GM12873 (cell line): ENCODE measurements at regions not wholly inside any gene's neighbourhood (a gene's known extent, or its start where the extent isn't known, plus 50 kb on each side); places are given as distances from the start of the nearest gene placed in this dataset.

Experiments
- TF ChIP-seq, protein P1 (sequence below): IDR thresholded peaks from 2 replicates; pipeline ENCODE4 v1.5.1; 2012; ENCODE audit warnings: low read depth, mild to moderate bottlenecking, moderate library complexity, low read length, control low read depth; ENCODE audit not compliant: insufficient read depth; ENCODE audit errors: missing control alignments

DNA sequence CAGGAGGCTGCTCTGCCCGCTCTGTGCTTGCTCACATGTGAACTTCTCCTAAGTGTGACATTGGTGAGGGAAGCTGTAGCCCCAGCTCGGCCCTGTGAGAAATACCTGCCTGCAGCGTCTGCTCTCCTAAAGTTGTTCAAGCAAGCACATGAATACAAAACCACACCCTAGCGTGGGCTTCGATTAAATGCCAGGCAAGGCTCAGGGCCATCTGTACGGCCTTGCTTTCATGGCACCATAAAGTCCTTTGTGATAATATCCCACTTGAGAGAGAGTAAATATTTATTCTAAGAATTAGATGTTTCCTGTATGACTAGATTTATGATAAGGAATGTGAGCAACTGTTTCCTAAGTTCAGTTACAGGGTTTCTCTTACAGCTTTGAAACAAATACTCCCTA, 262.8 kb upstream of the KLF14 start:
- TF ChIP-seq, protein P1, sequence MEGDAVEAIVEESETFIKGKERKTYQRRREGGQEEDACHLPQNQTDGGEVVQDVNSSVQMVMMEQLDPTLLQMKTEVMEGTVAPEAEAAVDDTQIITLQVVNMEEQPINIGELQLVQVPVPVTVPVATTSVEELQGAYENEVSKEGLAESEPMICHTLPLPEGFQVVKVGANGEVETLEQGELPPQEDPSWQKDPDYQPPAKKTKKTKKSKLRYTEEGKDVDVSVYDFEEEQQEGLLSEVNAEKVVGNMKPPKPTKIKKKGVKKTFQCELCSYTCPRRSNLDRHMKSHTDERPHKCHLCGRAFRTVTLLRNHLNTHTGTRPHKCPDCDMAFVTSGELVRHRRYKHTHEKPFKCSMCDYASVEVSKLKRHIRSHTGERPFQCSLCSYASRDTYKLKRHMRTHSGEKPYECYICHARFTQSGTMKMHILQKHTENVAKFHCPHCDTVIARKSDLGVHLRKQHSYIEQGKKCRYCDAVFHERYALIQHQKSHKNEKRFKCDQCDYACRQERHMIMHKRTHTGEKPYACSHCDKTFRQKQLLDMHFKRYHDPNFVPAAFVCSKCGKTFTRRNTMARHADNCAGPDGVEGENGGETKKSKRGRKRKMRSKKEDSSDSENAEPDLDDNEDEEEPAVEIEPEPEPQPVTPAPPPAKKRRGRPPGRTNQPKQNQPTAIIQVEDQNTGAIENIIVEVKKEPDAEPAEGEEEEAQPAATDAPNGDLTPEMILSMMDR = no peak

GRCh38 chr7:130998993-130999602, 265.1 kb upstream of the KLF14 start:
- TF ChIP-seq, protein P1 = no peak

DNA sequence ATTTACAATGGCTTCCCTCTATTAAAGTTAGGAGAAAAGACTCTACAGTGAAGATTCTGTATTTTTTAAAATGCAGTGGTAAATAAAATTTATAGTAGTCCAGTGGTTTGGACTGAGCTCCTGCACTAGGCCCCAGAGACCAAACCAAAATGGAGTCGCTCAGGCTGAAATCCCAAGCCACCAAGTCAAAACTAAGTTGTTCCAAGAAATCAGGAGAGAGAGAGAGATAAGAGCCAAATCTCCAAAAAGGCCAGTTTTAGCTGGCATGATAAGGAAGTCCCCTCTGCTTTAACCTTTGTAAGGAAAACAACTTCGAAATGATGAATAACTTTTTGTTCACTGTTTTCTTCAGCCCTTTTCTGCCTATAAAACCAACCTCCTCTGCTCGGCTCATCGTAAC, 265.9 kb upstream of the KLF14 start:
- TF ChIP-seq, protein P1 = no peak

DNA sequence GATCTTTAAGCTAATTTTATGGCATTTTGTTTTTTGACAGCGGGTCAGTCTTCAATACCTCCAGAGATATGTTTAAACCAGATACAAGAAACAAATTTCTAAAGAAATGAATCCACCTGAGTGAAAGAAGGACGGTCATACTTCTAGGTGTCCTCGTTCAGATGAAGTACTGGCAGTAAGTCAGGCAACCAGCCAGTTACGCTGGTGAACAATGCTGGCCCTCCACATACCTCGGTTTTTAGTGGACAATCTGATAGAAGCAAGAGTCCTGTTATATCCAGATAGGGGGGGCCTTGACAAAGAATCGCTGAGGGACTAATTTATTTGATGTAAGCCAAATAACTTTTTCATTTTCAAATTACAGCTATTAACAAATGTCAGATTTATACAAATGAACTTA, 266.4 kb upstream of the KLF14 start:
- TF ChIP-seq, protein P1 = no peak

- TF ChIP-seq, protein P1 = no peak
Measured at GRCh38 chr7:131000873-131001272, 266.9 kb upstream of the KLF14 start.

DNA sequence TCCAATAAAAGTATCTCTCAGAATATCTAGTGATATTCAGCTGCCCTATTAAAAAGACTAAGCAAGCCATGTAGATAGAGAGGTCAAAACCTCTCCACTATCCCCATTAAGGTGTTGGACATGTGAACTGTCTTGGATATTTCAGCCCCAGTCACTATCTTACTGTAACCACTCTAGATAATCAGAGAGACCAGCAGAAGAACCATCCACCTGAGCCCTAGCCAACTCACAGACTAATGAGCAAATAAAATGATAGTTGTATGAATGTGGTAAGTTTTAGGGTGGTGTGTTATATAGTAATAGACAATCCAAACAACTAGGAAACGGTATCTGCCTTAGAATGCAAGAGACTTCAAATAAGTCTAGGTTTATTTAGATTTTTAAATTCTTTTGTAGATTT, 268.6 kb upstream of the KLF14 start:
- TF ChIP-seq, protein P1 = no peak

GRCh38 chr7:131003634-131004033, 269.6 kb upstream of the KLF14 start:
- TF ChIP-seq, protein P1 = no peak
